ENCODE measurements at regions not wholly inside any gene's neighbourhood (a gene's known extent, or its start where the extent isn't known, plus 50 kb on each side); places are given as distances from the start of the nearest gene placed in this dataset.

DNA sequence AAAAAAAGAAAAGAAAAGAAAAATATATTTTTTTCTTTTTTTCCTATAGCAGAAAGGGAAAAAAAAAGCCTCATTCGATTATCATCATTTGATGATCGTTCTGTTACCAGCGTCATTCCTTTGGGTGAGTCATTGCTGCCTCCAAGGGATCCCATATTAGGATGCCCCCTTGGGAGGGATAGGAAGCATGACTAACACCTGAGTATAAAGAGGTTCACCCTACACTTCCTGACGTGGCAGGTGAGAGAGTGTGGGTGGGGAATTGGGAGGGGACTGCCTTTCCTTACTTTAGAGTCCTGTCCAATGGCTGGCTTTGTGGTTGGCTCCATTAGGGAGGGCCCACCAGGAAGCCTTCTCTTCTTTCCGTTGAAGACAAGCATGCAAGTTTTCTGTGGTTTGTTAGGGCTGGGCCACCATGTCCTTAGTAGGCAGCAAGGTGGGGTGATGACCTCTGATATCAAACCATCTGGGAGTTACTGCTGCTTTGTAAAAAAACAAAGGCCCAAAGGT is 56.1 kb upstream of the FUT8 start:
- peak; percentile 71 for DNase-seq (ENCODE audit: low spot score)

DNA sequence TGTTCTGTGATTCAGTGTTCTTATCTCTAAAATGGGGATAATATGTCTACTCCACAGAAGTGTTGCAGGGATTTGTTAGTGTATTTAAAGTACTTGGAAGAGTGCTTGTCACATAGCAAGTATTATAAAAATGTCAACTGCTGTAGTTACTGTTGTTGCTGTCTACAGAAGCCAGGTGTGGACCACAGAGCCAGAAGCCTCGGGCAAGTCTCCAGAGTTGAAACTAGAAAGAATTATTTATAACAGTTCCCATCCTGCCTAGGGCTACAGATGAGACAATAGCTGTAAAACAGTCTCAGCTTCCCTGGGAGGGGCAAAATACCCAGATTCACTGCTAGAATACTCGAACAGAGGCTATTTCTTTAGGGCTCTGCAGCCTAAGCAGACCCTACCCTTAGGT is 55.4 kb upstream of the FUT8 start:
- DNase-seq (ENCODE audit: low spot score), result no peak

DNA sequence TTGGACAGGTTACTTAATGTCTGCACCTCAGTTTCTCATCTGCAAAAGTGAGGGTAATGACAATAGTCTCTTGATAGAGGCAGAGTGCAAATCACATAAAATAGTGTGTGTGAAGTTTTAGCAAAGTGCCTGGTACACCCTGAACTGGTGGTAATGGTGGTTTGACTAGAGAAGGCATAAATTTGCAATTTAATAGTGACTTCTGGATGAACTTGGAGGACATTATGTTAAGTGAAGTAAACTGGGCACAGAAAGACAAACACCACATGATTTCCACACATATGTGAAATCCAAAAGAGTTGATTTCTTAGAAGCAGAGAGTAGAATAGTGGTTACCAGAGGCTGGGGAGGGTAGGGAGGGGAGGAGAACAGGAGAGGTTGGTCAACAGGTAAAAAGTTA is 54.8 kb upstream of the FUT8 start:
- no peak for DNase-seq (ENCODE audit: low spot score)

DNA sequence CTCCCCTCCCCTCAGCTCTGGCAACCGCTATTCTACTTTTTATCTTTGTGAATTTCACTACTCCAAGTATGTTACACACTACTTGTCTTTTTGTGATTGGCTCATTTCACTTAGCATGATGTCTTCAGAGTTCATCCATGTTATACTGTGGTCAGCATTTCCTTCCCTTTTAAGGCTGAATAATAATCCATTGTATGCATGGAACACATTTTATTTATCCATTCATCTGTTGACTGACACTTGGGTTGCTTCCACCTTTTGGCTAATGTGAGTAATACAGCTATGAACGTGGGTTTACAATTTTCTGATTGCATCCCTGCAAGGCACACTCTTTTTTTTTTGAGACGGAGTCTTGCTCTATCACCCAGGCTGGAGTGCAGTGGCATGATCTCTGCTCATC is 53.0 kb upstream of the FUT8 start:
- no peak for DNase-seq (ENCODE audit: low spot score)

DNA sequence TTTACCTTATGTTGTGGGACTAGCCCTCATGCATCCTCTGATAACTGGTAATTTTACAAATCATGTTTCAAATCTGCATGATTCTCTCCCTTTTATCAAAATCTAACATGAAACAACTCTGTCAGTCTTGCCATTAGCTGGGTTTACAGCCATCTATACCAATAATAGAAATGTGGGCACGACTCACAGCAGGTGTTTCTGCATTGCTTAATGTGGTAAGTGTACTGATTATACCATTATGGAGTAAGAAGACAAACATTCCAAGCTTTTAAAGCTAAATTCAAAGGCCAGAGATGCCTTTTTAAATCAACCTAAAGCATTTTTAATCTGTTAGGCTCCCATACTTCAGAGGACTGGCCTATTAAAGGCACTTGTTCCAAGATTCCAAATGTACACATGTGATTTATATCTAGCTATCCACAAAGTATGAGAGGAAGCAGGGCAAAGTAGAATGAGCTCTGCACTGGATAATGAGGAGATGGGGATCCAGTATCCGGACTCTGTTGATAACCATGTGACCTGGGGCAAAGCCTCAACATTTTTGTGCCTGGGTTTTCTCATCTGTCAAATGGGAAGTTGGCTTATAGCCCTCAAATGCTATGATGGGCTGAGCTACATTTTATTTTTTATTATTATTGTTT is 52.3 kb upstream of the FUT8 start:
- DNase-seq (ENCODE audit: low spot score), result no peak

DNA sequence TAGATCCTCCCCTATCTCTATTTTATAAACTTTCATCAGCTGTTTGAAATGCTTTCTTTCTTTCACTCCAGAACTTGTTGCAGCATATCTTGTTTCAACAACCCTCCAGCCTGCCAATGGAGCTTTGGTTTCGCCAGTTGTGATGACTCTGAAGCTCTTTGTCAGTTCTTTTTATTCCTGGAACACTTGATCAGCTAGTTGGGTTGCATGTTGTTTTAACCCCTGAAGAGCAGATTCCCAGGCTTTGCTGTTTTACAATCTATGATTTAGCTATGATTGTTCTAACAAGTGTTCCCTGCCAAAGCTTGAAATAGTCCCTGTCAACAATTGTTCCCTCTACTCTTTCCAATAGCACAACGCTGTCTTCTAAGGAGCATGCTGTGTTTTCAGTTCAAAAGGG is 50.6 kb upstream of the FUT8 start:
- no peak for DNase-seq (ENCODE audit: low spot score)
